Stimulated activated CD8-positive, alpha-beta memory T cell treated with anti-CD3 and anti-CD28 coated beads, Interleukin-12 subunit alpha, Interleukin-12 subunit beta, amount 100 ng/mL, for 24 hours (primary cell): ENCODE measurements at regions not wholly inside any gene's neighbourhood (a gene's known extent, or its start where the extent isn't known, plus 50 kb on each side); places are given as distances from the start of the nearest gene placed in this dataset.

Experiments used
- DNase-seq: peaks from one replicate; pipeline ENCODE4 v3.0.0-alpha.2; 2020; ENCODE audit errors: extremely low read depth

DNA sequence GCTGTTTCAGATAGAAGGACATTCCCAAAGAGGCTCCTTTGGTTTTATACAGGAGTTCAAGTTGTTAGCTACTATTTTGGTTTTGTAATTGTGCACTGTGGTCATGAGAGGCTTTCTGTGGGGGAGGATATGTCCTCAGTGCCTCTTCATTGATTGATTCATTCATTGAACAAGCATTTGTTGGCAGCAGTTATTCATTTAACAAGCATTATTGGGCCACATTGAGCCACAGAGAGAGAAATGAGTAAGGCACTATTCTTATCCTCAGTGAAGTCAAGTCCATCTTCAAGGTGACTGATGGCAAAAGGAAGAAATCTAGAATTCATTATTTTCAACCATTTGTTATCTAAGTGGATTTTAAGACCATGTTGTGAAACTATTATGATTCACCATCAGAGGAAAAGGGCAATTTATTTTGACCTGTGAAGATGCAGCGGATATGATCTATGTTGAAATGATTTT, 697.2 kb upstream of the CITED2 start:
- DNase-seq, result no peak

- DNase-seq, result no peak
Measured at GRCh38 chr6:140070846-140071473, 696.5 kb upstream of the CITED2 start.

DNA sequence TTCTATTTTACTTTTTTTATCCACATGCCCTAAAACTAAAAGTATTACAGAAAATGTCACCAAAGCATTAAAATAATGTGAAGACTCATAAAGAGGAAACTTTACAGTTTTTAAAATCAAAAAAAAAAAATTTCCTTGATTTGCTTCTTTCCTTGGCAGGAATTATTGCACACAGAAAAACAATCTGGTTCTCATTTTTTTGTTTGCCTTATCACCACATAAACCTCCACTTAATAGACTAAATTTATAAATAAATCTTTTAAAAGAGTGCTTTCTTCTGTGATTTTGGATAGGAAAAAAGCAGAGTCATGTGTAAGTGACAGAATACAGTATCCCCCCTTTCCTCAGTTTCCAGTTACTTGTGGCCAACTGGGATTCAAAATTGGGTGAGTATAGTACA, 695.1 kb upstream of the CITED2 start:
- no peak for DNase-seq

DNA sequence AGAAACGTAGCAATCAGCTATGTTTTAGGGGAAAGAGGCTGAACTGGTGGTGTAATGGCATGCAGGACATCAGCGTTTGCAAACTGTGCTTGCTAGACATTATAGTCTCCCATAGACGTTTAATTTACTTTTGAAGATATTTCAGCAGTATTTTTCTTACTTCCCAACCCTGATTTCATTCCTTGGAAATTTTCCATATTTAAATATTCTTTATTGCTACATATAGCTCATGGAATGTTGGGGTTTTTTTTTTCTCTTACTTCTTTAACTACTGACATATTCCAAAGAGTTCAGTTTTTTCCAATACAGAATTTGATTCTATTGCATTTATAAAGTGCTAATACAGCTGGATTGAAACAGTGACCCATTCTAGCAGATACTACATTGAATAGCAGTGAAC, 694.4 kb upstream of the CITED2 start:
- no peak for DNase-seq

DNA sequence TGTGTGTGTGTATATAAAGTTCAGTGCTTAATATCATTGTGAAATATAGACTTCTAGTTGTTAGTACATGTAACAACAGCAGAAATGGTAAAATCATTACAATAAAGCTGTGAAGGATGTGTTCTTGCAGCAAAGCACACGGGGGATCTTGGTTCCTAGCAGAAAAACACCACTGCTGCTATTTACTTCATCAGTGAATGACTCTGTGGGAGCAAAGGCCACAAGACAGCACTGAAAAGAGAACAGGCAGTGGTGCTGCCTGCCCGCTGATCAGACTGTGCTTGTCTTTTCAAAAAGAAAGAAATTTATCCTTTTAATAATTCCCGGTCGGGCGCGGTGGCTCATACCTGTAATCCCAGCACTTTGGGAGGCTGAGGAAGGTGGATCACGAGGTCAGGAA, 689.9 kb upstream of the CITED2 start:
- DNase-seq, result no peak

GRCh38 chr6:140063021-140063399, 688.6 kb upstream of the CITED2 start:
- DNase-seq, result no peak

DNA sequence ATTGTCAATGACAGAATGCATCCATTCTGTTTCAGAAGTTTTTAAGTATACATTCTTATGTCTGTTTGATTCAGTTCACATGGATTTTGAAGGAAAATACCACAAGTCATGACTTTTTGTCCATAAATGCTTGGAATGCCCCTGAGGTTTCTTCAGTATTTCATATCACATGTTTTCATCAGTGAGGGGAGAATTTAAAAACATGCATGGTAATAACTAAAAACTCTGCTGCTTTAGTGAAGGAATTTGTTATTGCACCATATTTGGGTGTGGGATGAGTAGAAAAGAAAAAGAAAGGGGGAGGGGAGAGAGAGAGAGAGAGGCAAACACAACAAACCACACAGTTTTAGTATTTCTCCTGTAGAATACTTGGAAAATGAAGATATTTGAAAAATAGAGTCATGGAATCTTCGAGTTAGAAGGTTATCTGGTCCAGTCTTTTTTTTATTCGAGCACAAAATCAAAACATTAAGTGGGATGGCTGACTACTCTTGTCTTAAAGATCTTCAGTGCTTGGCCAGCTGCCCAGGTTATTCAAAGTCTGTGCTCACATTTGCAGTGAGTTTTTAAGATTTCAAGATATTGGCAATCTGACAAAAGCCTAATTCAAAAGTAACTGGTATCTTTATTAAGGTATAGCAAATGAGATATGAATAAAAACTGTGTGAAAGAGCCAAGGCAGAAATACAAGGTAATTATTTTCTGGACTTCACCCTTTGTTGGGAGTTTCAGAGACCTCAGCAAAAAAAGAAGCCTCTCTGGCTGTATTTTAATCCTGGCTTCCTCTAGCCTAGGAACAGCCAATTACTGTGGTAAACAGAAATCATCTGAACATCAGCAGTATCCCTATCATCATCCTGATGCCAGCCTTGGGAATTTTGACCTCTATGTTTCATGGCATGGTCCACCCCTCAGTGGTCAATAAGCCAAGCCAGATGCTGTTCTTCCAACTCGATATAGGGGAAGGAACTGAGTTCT, 687.9 kb upstream of the CITED2 start:
- DNase-seq, result no peak

GRCh38 chr6:140061110-140062042, 686.9 kb upstream of the CITED2 start:
- DNase-seq, result no peak

- no peak for DNase-seq
Measured at GRCh38 chr6:140059947-140060346, 685.5 kb upstream of the CITED2 start.

DNA sequence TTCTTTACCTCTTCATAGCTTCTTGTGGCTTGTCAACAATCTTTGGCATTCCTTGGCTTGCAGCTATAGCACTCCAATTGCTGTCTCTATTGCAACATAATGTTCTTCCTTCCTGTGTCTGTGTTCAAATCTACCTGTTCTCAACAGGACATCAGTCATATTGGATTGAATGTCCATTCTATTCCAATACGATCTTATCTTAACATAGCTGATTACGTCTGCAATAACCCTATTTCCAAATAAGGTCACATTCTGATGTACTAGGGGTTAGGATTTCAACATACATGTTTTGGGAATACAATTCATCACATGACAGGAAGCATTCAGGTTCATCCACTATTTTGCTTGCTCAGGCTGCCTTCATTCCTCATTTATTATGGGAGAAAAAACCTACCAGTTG, 684.4 kb upstream of the CITED2 start:
- no peak for DNase-seq

- no peak for DNase-seq
Measured at GRCh38 chr6:140052736-140053729, 678.6 kb upstream of the CITED2 start.

DNA sequence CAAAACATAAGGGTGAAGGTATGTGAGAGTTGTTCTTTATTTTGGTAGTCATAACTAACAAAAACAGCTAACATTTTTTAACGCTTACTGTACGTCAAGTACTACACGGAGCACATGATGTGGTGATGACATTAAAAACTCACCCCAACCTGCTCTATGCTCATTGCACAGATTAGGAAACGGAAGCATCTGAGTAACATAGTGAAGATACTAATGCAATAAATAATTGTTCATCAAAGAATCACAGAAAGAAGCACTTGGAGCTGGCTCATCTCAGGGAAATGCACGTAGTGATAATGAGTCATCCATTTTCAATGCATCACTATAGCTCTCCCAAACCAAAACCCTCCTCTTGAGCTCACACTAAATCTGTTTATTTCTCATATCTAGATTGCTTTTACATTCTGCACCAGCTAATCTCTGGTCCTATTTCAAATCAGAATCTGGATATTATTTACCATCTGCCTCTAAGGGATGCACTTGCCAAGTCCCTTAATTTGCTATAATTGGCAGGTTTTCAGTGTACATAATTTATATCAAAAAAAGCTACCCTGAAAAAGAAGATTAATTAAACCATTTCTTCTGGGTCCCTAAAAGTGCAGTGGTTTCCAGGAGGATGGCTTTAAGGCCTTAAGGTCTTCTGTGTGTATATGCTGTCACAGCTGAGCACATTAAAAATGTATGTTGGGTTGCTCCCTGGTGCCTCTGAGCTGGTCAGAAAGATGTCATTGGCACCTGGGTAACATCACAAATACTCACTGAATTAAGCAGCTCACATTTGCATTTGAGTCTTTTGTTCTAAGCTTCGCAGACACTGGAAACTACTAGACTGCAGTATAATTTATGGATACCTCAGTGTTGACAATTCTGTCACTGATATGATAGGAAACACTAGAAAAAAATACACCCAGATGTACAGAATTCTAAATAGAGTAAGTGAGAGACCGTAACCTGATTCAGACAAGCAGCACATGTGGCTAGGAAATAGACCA, 677.4 kb upstream of the CITED2 start:
- DNase-seq, result no peak

DNA sequence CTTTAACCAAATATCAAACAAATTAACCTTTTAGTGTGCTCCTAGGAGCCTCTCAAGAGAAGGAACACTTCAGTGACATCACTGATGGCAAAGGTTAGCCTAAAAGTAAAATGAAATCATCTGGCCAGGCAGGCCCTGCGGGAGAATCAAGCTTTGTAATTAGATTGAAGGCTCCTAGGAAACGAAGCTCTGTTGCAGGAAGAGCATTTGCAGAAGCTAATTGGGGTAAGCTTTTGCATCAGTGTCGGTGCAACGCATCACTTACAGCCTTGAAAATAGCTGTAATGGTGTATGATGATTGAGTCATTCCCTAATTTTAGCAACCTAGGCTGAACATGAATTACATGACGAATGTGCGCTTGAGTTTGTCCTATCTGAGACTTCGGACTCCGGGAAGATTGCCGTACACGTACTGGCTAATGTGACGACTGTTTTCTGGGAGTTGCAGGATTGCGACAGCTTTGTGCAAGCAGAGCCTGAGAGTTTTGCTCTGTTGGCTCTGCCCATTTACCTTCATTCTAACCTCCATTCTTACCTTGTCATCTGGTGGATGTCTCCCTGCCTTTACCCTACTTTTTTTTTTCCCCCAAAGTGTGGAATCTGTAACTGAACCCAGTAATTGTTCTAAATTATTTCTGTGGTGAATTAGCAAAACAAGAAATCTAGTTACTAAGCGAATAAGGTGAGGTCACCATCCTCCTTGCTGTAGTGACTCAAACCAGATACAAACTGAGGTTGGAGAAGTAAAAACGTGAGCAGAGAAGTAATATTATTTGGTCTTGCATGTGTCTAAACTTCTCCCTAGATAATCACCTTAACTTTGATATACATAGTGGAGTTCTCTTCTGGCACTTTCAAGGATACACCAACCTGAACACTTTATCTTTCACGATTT, 675.9 kb upstream of the CITED2 start:
- no peak for DNase-seq

DNA sequence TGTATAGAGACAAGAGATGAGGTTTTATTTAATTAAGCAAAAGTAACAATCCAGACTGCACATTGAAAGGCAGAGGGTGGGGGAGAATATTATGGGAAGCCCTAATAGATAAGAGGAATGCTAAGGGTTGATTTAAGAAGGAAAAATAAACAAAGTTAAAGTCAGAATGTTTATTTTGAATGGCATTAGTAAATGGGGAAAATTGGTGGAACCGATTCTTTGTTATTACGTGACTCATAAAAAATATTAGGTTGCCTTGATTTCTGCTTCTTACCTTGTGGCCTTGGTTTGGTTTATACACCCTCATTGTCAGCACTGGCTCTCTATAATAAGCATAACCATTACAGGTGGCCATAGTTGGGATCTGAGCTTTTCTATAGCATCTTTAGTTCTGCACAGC, 674.8 kb upstream of the CITED2 start:
- no peak for DNase-seq

DNA sequence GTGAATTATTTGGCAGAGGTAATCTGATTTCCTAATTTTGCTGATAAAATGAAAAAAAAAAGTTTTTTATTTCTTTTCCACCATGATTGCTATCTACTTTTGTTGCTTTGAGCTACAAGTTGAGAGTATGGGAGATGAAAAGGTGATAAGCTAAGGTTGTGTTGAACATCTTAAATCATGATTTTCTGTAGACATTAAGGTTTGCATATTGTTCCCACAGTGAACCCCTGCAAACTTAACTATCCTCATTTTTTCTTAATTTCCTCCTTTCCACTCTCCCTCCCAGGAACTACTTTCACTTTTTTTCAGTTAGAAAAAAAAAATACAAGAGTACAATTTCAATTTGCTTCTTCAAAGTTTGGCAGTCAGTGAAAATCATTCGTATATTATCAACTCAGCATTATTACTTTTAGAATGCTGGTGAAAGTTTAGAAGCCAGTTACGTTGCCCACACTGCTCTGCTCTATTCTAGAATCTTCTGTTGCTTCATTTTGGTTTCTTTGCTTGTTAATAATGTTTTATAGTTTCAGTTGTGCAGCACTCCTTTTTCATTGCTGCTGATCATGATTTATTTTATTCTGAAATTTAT, 673.8 kb upstream of the CITED2 start:
- no peak for DNase-seq

GRCh38 chr6:140047321-140047720, 672.9 kb upstream of the CITED2 start:
- DNase-seq, result no peak

DNA sequence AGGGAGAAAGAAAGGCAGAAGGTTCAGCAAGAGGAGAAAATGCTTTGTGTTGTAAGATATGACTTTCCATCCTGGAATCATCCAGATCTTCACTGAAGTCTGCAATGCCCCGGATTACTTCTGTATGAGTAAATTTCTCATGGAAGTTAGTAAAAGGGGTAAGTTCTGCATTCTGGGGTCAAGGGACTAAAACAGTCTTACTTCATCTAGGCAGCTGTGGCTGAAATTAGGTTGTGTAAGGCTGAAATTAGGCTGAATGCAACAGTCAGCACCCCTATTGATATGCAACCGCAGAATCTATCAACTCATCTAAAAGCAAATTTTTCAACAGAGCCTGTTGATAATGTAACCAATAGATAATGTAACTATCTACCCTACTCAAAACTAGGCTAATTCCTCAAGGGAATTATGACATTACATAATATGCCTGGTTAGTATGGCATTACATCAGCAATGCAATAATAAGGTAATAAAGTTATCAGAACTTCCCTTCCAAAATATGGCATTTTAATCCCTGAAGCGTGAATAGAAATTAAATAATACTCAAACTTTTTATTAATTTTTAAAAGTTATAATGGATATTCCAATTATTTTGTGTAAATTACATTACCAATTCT, 671.7 kb upstream of the CITED2 start:
- DNase-seq, result no peak

DNA sequence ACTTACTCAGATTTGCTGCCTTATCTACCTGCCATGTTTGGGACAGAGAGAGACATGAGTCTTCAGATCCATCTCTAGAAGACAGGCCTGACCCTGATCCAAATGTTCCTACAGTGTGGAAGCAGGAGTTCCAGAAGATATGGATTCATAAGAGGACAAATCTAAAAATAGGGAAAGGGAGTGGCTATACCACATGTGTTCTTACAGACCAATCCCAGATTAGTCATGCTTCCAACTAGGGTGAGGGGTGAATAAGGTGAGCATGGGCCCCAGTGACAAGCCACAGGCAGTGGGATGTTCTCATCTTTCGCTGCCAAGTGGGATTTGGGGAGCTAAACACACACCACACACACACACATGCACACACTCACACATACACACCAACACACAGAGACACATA, 670.7 kb upstream of the CITED2 start:
- no peak for DNase-seq
